Spleen (tissue), 7 donors: ENCODE measurements at regions not wholly inside any gene's neighbourhood (a gene's known extent, or its start where the extent isn't known, plus 50 kb on each side); places are given as distances from the start of the nearest gene placed in this dataset.

ENCODE experiments used
- CTCF ChIP-seq, 11 experiments: fragments of 200-600 bp in 7 of 11; fragments of 450-650 bp in 4 of 11; sonication (generic) in 4 of 11; IDR thresholded peaks in 8 of 11; conservative IDR thresholded peaks in 3 of 11; 1 replicate in 7 of 11; 2 replicates in 4 of 11; pipeline versions ENCODE4 v1.4.0 to v1.8.0; 2016 to 2021; ENCODE audit warnings: antibody characterized with exemption in 11 of 11, inconsistent platforms in 4 of 11, mild to moderate bottlenecking in 1 of 11
- POLR2A ChIP-seq, 3 donors: fragments of 450-650 bp; IDR thresholded peaks; one replicate each; pipeline ENCODE4 v1.5.1; 2017; ENCODE audit warnings: antibody characterized with exemption in 3 of 3, mild to moderate bottlenecking in 1 of 3
- donor health status: DM: no; HTN: no; CAD: no; lungs with moderate emphysema.
- donor health status: DM: no; HTN: no; CAD: no.
- donor health status: DM: no; HTN: no; CAD: no.

- no peak for TF ChIP-seq CTCF (IDR thresholded peaks at IDR 0.05 in 8 of 11, conservative IDR thresholded peaks at IDR 0.05 in 3 of 11)
- TF ChIP-seq POLR2A (IDR thresholded peaks at IDR 0.05): no peak
These were observed 277.9 kb upstream of the THSD7B start for GRCh38 chr2:136487421-136487820.
